ENCODE measurements at regions not wholly inside any gene's neighbourhood (a gene's known extent, or its start where the extent isn't known, plus 50 kb on each side); places are given as distances from the start of the nearest gene placed in this dataset.

DNA sequence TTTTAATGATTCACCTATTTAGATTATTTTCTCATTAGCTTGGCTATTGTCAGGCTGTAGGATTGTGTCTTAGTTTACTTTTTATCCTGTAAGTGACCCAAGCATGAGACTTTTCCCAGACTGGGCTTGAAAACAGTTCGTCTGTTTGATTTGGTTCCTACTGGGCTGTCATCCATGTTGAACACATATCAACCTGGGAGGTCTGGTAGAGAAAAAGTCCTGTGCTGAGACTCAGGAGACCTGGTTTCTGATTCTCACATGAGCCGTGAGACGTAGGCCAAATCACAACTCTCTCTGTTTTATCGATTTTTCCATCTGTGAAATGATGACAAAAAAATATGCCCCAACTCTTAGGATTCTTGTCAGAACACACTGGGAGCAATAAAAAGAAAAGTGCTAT lies 98.8 kb upstream of the GALNT15 start:
- TF ChIP-seq, protein P1, sequence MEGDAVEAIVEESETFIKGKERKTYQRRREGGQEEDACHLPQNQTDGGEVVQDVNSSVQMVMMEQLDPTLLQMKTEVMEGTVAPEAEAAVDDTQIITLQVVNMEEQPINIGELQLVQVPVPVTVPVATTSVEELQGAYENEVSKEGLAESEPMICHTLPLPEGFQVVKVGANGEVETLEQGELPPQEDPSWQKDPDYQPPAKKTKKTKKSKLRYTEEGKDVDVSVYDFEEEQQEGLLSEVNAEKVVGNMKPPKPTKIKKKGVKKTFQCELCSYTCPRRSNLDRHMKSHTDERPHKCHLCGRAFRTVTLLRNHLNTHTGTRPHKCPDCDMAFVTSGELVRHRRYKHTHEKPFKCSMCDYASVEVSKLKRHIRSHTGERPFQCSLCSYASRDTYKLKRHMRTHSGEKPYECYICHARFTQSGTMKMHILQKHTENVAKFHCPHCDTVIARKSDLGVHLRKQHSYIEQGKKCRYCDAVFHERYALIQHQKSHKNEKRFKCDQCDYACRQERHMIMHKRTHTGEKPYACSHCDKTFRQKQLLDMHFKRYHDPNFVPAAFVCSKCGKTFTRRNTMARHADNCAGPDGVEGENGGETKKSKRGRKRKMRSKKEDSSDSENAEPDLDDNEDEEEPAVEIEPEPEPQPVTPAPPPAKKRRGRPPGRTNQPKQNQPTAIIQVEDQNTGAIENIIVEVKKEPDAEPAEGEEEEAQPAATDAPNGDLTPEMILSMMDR (IDR thresholded peaks at IDR 0.05) = no peak
- TF ChIP-seq POLR2AphosphoS5 (IDR thresholded peaks at IDR 0.05) (no peak), EP300 (IDR thresholded peaks at IDR 0.05) (no peak), POLR2A (IDR thresholded peaks at IDR 0.05) (no peak)
